ENCODE measurements at regions not wholly inside any gene's neighbourhood (a gene's known extent, or its start where the extent isn't known, plus 50 kb on each side); places are given as distances from the start of the nearest gene placed in this dataset.

DNA sequence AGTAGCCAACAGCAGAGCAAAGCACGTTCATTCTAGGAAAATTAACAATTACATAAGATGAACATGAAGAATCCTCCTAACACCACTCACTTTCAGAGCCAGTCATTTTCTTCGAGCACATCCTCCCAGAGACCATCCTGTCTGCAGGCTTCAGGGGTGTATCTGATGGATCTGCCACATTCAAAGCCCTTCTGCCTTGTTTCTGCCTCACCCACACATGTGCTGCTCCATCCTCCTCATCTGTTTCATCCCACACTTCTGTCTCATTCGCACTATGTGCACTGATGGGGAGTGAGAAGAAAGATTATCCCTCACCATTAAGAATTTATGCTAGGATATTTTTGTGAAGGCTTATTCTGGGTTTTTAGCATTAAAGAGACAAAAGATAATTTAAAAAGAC, 287.9 kb upstream of the PKDCC start:
- DNase-seq (ENCODE audit: low read depth in 1 of 2, low spot score in 1 of 2), result no peak

DNA sequence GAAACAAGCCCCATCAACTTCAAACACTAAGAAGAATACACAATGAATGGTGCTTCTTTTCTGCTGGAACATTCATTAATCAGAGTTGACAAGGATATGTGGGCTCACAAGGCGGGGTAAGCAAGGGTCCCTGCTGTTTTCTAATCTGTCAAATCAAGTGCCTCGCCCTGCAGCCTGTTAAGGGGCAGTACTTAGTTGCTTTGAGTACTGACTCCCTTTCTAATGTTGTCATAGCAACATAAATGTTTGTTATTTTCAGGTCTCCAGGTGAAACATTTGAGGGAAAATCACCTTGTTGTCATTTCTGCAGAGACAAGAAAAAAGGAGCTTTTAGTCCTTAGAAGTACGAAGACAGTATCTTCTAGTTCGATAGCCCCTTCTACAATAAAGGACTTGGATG, 284.7 kb upstream of the PKDCC start:
- DNase-seq (ENCODE audit: low read depth in 1 of 2, low spot score in 1 of 2), result no peak

DNA sequence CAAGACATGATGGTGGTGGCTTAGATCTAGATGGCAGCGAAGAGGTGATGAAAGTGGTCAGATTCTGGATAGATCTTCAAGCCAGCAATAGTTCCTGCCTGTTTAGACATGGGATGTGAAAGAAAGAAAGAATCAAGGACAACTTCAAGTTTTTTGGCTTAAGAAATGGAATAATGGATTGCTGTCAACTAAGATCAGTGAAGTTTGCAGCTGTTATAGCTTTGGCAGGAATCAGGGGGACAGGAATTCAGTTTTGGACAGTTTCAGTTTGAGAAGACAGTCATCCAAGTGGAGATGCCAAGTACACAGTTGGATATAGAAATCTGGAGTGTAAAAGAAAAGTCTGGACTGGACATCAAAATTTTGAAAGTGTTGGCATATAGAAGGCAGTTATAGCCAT, 283.7 kb upstream of the PKDCC start:
- no peak for DNase-seq (ENCODE audit: low read depth in 1 of 2, low spot score in 1 of 2)

DNA sequence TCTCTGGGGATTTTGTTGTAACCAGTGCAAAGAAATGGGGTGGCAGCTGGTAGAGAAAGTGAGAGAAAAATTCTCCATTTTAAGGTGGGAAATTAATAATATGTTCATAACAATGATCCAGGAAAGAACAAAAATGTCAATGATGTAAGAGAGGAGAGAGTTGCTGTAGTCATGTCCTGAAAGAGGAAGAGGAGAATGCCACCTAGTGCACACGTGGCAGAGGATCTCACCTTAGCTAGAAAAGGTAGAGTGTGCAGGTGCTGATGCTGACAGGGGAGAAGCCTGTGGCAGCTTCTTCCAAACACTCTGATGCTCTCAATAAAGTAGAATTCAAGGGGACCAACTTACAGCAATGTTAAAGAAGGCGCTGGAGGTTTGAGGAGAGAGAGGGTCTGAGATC, 282.9 kb upstream of the PKDCC start:
- DNase-seq (ENCODE audit: low read depth in 1 of 2, low spot score in 1 of 2), result no peak

DNA sequence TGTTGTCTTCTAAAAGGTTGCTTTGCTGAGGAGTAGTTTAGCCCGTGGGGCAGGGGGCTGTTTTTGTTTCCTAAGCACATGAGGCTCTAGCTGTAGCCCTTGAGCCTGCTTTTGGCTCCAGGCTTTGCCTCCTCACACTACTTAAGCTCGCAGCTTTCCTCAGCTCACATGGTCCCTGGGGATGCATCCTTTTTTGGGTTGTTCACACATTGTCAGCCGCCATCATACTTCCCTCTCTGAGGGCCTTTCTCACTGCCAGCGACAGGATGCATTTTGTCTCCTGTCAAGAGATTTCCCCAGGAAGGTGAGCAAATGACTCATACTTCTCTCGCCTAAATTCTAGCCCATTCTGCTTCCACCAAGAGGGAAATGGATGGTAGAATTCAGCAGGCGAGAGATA, 279.5 kb upstream of the PKDCC start:
- no peak for DNase-seq (ENCODE audit: low read depth in 1 of 2, low spot score in 1 of 2)

DNA sequence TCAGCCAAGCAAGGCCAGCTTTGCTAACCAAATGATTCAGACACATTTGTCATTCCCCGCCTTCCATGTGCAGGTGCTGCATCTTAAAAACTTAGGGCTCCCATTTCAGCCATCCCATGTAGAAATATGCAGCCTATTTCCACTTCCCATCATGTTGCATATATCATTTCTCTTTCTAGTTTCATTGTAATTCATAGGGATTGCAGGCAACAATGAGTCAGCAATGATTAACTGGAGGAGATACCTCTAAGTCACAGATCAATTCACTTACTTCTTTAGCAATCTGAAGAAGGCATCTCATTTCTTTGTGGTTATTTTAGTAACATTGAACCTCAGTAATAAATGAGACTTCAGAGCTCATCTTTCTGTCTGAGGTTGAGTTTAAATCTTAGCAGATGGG, 276.1 kb upstream of the PKDCC start:
- no peak for DNase-seq (ENCODE audit: low read depth in 1 of 2, low spot score in 1 of 2)

DNA sequence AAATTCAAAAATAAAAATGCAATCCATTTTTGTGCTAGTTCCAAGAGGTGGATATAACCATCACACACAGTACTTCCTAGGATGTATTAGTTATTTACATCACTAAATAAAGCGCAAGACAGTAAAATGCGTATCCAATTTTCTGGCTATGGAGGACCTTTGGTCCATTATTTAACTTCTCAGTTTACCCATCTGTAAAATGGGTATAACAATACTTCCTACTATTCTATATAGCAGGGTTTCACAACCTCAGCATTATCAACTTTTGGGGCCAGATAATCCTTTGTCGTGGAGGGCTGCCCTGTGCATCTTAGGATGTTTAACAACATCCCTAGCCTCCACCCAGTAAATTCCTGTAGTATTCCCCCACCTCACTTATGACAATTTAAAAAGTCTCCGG, 275.1 kb upstream of the PKDCC start:
- DNase-seq (ENCODE audit: low read depth in 1 of 2, low spot score in 1 of 2), result no peak

DNA sequence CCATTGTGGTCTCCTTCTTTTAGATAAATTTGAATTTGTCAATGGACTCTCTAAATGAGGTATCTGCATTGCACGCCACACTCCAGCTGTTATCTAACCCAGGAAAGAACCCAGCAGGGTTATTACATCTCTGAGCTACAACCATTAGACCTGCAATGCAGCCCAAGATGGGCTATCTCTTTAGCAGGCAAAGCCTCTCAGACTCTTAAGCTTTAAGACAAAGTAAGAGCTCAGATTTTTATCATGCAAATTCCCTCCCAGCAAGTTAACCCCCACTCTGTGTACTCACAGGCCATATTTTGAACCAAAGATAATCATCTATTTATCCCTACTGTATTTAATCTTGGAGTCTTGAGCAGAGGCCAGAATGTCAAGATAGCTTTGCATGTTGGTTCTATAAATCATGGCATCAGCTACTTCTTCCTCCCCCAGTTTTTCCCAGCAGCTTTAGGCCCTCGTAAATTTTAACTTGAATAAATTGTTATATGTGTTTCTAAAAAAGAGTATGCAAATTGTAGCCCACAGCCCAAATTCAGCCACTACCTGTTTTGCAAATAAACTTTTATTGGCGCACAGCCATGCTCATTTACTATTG, 273.7 kb upstream of the PKDCC start:
- no peak for DNase-seq (ENCODE audit: low read depth in 1 of 2, low spot score in 1 of 2)

DNA sequence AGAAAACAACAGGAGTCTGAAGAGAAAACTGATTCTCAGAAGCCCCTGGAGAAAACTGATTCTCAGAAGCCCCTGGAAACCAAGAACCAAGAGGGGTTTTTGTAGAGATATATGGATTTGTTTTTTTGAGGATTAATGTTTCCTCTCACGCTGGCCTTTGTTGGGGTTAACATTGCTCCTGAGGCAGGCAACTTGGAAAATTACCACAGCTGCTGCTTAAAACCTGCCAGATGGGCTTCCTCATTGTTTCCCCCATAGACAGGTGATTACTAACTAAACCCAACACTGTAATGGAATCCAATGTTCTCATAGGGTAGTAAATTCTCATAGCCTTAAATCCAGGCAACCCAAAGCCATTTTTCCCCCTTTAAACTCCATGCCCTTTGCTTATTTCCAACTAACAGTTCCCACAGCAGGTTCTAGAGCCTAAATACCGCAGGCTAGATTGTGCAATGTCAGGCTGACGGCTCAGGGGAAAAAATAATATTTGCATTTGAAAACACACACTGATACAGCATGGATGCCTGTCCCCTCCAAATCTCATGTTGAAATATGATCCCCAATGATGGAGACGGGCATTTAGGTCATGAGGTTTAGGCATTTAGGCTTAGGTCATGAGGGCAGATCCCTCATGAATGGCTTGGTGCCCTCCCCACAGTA, 272.3 kb upstream of the PKDCC start:
- no peak for DNase-seq (ENCODE audit: low read depth in 1 of 2, low spot score in 1 of 2)

DNA sequence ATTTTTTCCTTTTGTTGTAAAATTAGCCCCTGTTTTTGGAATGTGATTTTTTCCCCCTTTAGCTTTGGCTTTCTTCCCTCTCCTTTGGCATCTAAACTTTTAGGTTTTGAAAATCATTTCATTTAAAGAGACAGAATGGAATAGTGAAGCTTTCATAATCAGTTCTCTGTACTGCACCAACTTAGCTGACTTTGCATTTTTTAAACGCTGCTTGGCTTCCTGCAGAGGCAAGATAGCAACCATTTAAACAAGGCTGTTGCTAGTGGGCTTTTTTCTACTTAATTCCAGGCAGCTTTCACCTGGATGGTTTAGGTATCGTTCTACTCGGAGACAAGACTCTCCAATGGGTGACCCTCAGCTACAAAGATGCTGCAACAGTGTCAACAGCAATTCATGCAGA, 267.9 kb upstream of the PKDCC start:
- no peak for DNase-seq (ENCODE audit: low read depth in 1 of 2, low spot score in 1 of 2)

DNA sequence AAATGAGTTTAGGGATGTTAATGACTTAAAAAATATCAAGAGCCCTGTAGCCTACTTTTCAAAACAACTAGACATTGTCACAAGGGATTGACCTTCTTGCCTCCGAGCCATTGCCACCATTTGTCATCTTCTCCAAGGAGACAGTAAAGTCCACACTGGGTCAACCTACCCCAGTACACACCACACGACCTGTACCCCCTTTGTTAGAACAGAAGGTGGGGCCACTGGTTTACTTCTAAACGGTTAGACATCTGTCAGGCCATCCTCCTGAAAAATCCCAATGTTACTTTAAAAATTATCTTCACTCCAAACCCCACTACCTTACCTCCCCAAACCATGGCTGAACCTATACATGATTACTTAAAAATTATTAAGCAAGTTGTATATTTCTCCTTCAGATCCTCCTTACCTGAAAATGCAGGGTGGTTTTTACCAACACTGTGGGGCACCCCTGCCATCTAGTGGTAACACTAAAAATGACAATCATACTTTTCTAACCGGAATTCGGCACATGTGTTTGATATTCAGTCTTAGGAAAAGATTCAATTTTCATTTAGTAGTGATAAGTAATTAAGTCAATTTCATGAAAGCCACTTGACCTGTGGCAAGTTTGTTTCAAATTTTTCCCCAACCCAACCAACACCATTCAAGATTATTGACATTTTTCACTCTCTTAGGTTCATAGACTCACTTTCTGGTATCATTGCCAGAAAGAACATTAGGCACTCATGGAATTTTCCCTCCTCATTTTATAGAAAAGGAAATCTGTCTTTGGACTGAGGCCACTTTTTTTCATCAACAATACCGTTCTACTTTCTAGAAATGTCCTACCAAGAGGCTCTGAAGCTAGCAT, 265.3 kb upstream of the PKDCC start:
- DNase-seq (ENCODE audit: low read depth in 1 of 2, low spot score in 1 of 2), result peak in 1 of 2 donors; percentile 0

DNA sequence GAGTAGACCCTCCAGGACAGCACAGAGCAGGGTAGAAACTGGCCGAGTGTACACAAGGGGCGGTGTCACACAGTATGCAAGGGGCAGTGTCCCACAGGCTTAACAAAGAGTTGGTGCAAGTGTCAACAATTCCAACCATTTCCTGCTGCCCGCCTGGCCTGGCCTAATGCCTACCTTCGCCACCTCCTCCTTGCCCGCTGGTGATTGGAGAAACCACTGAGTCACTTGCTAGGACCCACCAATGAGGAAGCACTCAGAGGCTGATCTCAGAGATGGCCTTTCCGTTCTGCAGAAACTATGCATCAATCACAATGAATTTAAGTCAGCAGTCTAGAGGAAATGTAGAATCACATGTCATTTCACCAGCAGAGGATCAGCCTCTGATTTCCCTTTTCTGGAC, 263.3 kb upstream of the PKDCC start:
- DNase-seq (ENCODE audit: low read depth in 1 of 2, low spot score in 1 of 2), result no peak

DNA sequence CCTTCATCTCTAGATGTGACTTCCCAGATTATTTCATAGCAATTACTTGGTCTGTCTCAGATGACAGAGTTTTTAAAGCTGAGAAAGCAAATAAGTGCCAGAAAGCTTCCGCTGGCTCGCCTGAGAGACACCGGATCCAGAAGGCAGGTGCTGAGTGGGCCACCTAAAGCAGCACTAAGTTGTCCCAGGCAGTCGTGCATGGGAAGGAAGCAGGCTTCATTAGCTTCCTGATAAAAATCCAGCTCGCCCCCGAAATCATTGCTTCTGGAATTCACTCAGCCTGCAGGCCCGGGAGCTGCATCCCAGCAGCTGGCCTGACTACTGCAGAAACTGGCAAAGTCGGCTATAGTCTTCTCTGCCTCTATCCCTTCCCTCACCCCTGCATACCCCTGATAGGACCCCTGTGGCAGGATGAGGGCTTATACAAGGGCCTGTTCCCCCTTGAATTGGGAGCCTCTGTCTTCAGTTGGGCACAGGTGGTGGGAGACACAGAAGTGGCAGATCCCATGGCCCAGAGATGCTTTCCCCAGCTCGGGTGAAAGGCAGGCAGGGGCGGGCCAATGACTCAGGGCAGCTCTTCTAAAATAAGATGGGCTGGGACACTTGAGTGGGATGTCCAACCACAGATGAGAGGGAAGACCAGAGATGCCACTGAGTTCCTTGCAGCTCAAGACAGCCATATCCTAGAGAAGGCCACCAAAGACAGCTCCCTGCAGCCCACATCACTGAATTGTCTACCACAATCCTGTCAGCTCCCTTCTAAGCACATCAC, 262.4 kb upstream of the PKDCC start:
- DNase-seq (ENCODE audit: low read depth in 1 of 2, low spot score in 1 of 2), result no peak

DNA sequence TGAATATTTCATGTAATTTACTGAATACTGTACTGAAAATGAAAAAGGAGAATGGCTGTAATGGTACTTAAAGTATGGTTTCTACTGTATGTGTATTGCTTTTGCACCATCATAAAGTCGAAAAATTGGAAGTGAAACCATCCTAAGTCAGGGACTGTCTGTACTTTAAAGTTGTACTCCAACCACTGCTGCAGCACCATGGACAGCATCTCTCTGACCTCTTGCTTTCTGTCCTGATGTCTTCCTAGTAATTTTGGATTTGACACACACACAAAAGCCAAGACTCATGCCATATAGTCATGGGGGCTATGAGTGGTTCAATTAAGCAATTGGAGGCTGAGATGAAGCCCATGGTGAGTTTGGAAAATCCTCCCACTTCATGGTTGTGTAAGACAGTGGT, 256.3 kb upstream of the PKDCC start:
- DNase-seq (ENCODE audit: low read depth in 1 of 2, low spot score in 1 of 2), result no peak

DNA sequence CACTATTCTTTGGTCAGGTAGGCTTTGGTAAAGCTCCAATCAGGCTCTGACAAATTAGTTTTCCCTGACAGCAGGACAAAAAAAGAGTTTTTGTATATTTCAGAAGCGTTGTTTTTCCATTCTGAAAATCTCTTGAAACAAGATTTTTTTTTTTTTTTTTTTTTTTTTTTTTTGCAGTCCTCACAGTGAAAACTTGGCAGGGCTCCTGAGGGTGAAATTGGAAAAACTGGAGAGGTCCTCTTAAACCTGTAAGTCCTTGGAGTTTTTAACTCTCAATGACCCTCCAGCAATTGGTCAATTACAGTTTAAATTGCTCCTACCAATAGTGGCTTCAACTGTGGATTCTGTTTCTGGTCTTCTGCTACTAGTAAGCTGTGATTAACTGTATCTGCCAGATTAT, 244.5 kb upstream of the PKDCC start:
- DNase-seq (ENCODE audit: low read depth in 1 of 2, low spot score in 1 of 2), result no peak

DNA sequence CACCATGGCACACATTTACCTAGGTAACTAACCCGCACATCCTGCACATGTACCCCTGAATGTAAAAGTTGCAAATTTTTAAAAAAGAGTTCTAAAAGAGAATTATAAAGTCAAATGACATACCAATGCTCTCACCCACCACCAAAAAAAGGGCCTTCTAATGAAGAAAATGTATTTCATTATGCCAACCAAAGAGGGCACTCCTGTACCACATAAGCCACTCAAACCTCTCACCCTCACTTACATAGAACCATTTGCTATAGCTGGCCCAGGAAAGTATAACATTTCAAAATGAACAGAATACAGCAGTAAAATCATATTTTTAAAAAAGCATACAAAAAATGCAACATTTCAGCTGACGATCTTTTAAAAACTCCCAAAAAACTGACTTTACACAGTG, 241.5 kb upstream of the PKDCC start:
- DNase-seq (ENCODE audit: low read depth in 1 of 2, low spot score in 1 of 2), result no peak

DNA sequence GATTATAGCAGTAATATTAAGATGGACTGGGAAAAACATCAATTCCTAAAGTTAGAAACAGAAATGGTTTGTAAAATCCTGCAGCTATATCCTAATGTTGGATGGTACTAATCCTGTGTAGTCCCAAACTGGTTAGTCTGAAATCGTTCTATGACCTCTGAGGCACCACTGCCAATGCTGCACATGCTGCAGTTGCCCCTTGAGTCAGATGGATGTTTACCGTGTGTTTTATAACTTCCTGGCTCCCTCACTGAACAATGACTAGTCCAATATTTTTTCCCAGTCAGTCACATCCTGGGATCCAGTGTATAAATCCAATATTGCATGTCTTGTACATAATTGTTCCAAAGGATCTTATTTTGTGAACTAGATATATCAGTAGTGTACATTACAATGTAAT, 226.7 kb upstream of the PKDCC start:
- no peak for DNase-seq (ENCODE audit: low read depth in 1 of 2, low spot score in 1 of 2)

DNA sequence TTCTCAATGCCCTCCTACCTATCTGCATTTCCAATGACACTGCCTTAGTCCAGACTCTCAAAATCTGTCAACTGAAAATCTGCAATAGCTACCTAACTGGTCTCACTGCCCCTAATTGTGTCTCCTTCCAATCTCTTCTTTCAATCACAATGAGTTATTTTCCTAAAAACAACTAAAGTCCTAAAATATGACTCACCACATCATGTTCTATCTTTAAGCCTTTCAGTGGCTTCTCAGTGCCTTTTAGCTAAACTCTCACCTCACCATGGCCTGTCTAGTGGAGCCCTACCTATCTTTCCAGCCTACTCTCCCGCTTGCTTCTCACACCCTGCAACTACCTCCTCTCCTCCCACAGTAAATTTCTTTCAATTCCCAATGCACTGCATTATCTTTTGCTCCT, 220.9 kb upstream of the PKDCC start:
- DNase-seq (ENCODE audit: low read depth in 1 of 2, low spot score in 1 of 2), result no peak

DNA sequence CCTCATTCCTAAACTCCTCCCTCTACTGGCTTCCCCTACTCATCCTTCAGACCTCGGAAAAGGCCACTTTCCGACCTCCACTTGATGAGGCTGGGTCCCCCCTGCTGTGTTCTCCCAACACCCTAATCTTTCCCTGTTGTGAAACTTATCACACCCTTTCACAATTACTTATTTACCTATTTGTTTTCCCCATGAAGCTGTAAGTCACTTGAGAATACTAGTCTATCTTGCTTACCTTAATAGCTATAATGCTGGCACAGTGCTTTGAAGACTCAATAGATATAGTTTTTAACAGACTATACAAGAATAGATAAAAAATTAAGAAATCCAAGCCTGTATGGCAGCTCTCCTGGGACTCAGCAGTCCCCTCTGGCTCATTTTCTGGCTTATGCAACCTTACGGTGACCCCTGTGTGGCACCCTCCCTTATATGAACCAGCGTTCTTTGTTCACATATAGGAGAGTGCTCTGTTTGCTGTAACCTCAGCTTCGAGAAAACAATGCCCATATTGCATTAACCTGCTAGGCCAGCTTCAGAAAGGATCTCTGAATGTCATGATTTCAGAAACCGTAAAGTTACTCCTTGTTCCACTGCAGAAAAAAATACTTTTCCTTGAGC, 220.4 kb upstream of the PKDCC start:
- DNase-seq (ENCODE audit: low read depth in 1 of 2, low spot score in 1 of 2), result no peak

DNA sequence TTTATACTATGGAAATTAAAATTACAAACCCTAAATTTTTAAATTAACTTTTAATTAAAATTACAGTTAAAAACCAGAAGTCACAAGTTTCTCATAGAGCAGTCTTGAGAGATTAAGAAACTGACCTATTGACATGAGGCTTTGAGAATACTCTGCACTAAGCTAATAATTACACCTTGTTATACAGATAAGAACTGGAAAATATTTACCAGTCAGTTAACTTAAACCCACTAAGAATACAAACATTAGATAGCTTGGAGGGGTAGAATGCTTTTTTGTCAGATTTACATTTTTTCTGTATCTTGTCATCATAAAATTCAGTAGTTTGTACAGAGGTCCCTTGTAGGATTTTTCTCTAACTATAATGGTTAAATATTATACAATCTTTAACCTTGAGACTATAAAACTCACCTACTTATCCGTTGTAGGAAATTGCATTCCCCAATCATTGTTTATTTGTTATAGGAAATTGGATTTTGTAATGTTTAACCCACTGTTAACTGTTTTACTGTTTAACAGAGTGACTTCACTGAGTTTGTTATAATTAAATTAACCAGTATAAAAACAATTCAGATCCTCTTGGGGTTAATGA, 219.7 kb upstream of the PKDCC start:
- DNase-seq (ENCODE audit: low read depth in 1 of 2, low spot score in 1 of 2), result no peak

DNA sequence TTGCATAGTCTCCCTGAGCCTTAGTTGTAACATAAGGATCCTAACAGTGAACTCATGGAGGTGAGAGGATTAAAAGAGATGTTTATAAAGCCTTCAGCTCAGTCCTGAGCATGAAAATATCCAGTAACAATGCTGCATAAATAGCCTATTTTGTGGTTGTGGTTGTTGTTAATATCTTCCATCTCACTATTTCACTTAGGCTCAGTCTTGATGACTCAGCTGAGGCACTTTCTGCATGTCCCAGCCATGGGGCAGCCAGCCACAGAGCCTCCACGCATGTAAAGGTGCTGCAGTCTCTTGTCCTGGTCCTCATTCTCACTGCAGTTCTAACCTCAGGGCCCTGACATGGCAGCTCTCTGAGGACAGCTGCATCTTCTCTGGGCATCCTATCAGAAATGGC, 218.8 kb upstream of the PKDCC start:
- no peak for DNase-seq (ENCODE audit: low read depth in 1 of 2, low spot score in 1 of 2)
